A673 (cell line): ENCODE measurements at regions not wholly inside any gene's neighbourhood (a gene's known extent, or its start where the extent isn't known, plus 50 kb on each side); places are given as distances from the start of the nearest gene placed in this dataset.
A peak's percentile ranks its signal among the peaks of the same experiment; 100 is the strongest.

ENCODE experiments used
- EZH2 ChIP-seq: fragments of 200-600 bp; sonication (generic); IDR thresholded peaks from 2 replicates; pipeline ENCODE4 v1.6.1; 2017; ENCODE audit warnings: borderline replicate concordance, low read depth, mild to moderate bottlenecking, mixed read lengths, antibody characterized with exemption, low read length; ENCODE audit not compliant: poor library complexity, severe bottlenecking
- TF ChIP-seq, protein P1 (sequence below): fragments of 300-800, 200-600 bp; sonication (generic); conservative IDR thresholded peaks from 2 replicates; pipeline ENCODE4 v1.5.1; 2017; ENCODE audit warnings: low read depth, mild to moderate bottlenecking, antibody characterized with exemption, low read length, moderate library complexity, mixed read lengths

DNA sequence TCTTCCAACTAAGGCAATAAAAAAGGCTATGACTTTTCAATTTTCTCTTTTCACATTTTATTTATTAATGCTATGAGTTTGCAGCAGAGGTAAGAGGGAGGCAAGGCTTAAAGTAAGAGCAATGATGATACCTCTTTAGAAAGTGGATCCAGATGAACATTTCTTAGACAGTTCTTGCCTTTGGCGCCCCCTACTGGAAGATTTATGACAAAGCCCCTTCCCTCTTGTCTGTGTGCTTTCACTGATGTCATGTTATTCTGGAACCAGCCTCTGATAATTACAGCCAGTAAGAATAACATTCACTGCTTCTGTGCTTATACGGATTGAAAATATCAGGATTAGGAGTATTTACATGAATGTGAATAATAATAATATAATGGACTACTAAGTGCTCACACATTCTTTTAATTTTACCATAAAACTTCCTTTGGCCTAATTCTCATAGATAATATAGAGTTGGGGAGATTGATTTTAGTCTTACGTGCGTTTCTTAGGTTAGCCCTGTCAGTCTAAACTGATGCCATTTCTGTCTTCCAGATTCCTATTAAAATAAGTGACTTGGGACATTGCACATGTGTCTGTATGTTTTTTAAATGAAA lies 1929.9 kb upstream of the SEL1L start:
- TF ChIP-seq, protein P1, sequence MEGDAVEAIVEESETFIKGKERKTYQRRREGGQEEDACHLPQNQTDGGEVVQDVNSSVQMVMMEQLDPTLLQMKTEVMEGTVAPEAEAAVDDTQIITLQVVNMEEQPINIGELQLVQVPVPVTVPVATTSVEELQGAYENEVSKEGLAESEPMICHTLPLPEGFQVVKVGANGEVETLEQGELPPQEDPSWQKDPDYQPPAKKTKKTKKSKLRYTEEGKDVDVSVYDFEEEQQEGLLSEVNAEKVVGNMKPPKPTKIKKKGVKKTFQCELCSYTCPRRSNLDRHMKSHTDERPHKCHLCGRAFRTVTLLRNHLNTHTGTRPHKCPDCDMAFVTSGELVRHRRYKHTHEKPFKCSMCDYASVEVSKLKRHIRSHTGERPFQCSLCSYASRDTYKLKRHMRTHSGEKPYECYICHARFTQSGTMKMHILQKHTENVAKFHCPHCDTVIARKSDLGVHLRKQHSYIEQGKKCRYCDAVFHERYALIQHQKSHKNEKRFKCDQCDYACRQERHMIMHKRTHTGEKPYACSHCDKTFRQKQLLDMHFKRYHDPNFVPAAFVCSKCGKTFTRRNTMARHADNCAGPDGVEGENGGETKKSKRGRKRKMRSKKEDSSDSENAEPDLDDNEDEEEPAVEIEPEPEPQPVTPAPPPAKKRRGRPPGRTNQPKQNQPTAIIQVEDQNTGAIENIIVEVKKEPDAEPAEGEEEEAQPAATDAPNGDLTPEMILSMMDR, result peak; percentile 89
- TF ChIP-seq EZH2, result no peak
